ENCODE measurements at regions not wholly inside any gene's neighbourhood (a gene's known extent, or its start where the extent isn't known, plus 50 kb on each side); places are given as distances from the start of the nearest gene placed in this dataset.

DNA sequence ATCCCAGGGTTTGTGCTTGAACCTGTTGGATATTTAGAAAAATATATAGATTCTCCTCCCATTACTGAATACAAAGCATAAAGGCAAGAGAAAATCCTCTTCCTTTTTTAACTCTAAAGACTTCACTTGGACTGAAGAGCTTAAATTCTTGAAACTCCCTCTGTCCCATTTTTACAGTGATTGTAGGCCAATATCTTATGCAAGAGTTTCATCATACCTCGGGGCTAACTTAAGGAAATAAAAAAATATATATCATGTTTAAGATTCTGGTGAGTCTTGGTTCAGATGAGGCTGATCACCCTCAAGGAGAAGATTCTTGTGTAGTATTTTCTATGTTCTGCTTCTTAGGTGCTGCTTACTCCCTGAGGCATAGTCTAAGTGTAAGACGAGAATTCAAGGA lies 1449.6 kb downstream of the C4orf33 start:
- TF ChIP-seq EZH2 (IDR thresholded peaks at IDR 0.05; ENCODE audit: insufficient read depth, poor library complexity, severe bottlenecking) (no peak), EZH2phosphoT487 (IDR thresholded peaks at IDR 0.05; ENCODE audit: insufficient read depth, low read depth) (no peak)

Measured in GM23248 (cell line).